NCI-H1105 treated with DMSO at 0.1 percent for 48 hours (cell line): ENCODE measurements at regions not wholly inside any gene's neighbourhood (a gene's known extent, or its start where the extent isn't known, plus 50 kb on each side); places are given as distances from the start of the nearest gene placed in this dataset.
"Not testable (repeated sequence)": the region's sequence is repeated elsewhere in the genome, so short reads cannot be mapped to it uniquely, and the experiment has no call there.

Source experiments
- DNase-seq: peaks from one replicate; lab custom pipeline; 2025; lab: John Stamatoyannopoulos, UW

GRCh38 chr2:212777020-212777491, 238.5 kb upstream of the ERBB4 start:
- DNase-seq: peak; percentile 47

- no peak for DNase-seq
These were observed 235.3 kb upstream of the ERBB4 start for GRCh38 chr2:212773808-212774339.

GRCh38 chr2:212770240-212770639, 231.6 kb upstream of the ERBB4 start:
- DNase-seq: no peak

GRCh38 chr2:212766921-212767320, 228.3 kb upstream of the ERBB4 start:
- DNase-seq: peak; percentile 97

- no peak for DNase-seq
These were observed 214.2 kb upstream of the ERBB4 start for GRCh38 chr2:212752730-212753351.

- DNase-seq: no peak
These were observed 206.8 kb upstream of the ERBB4 start for GRCh38 chr2:212745359-212745758.

- no peak for DNase-seq
These were observed 199.0 kb upstream of the ERBB4 start for GRCh38 chr2:212737392-212738172.

- DNase-seq: no peak
These were observed 197.8 kb upstream of the ERBB4 start for GRCh38 chr2:212736385-212736726.

GRCh38 chr2:212733273-212733672, 194.7 kb upstream of the ERBB4 start:
- DNase-seq: no peak

- DNase-seq: no peak
These were observed 194.3 kb upstream of the ERBB4 start for GRCh38 chr2:212732860-212733259.

GRCh38 chr2:212730994-212731393, 192.4 kb upstream of the ERBB4 start:
- DNase-seq: no peak

- DNase-seq: no peak
These were observed 190.1 kb upstream of the ERBB4 start for GRCh38 chr2:212728717-212729116.

GRCh38 chr2:212727751-212728150, 189.1 kb upstream of the ERBB4 start:
- DNase-seq: no peak

- DNase-seq: no peak
These were observed 187.8 kb upstream of the ERBB4 start for GRCh38 chr2:212726403-212726802.

GRCh38 chr2:212725180-212725579, 186.6 kb upstream of the ERBB4 start:
- DNase-seq: no peak

- no peak for DNase-seq
These were observed 184.6 kb upstream of the ERBB4 start for GRCh38 chr2:212723226-212723625.

GRCh38 chr2:212722046-212722445, 183.4 kb upstream of the ERBB4 start:
- DNase-seq: no peak

GRCh38 chr2:212721026-212721451, 182.4 kb upstream of the ERBB4 start:
- DNase-seq: no peak

- DNase-seq: not testable (repeated sequence)
These were observed 176.8 kb upstream of the ERBB4 start for GRCh38 chr2:212715411-212715810.

GRCh38 chr2:212713681-212714080, 175.1 kb upstream of the ERBB4 start:
- no peak for DNase-seq

GRCh38 chr2:212712991-212713390, 174.4 kb upstream of the ERBB4 start:
- DNase-seq: no peak

GRCh38 chr2:212712466-212712865, 173.9 kb upstream of the ERBB4 start:
- no peak for DNase-seq

- no peak for DNase-seq
These were observed 173.3 kb upstream of the ERBB4 start for GRCh38 chr2:212711856-212712255.
